OCI-LY7 (cell line): ENCODE measurements at regions not wholly inside any gene's neighbourhood (a gene's known extent, or its start where the extent isn't known, plus 50 kb on each side); places are given as distances from the start of the nearest gene placed in this dataset.

Source experiments
- BruUV-seq: library from RNA; stranded (reverse); fragments of 400-500 nt; replicated peaks from 2 replicates; lab custom pipeline; 2021; lab: Mats Ljungman, UMichigan
- CTCF ChIA-PET: fragments of 300-600 bp; sonication (Branson Sonifier 250); formaldehyde crosslinking; loops from one replicate; lab custom pipeline; 2022; ENCODE audit warnings: antibody characterized with exemption; ENCODE audit not compliant: unreplicated experiment; lab: Charles Lee
- POLR2A ChIA-PET: fragments of 300-600 bp; sonication (Branson Sonifier 250); formaldehyde crosslinking; loops from one replicate; lab custom pipeline; 2022; ENCODE audit warnings: antibody characterized with exemption; lab: Charles Lee
- DNase-seq: peaks from one replicate; pipeline ENCODE4 v3.0.0-alpha.2; 2015; ENCODE audit warnings: low spot score
- H2AFZ ChIP-seq: fragments of 200-600 bp; sonication (generic), shearing (Covaris generic); 2 replicates; pipeline ENCODE4 v1.6.1; 2014; ENCODE audit warnings: mild to moderate bottlenecking, antibody characterized with exemption, low read length, moderate library complexity
- H3K27ac ChIP-seq: fragments of 200-600 bp; sonication (generic); 2 replicates; pipeline ENCODE4 v1.5.1; 2014; ENCODE audit warnings: mixed run types, low read depth, mild to moderate bottlenecking, moderate library complexity, low read length, inconsistent platforms; ENCODE audit not compliant: poor library complexity, severe bottlenecking
- H3K36me3 ChIP-seq: fragments of 200-600 bp; sonication (generic); 2 replicates; pipeline ENCODE4 v1.6.1; 2014; ENCODE audit warnings: mild to moderate bottlenecking, antibody characterized with exemption, low read length, moderate library complexity, mixed read lengths; ENCODE audit not compliant: insufficient read depth
- H3K4me1 ChIP-seq: fragments of 200-600 bp; sonication (generic); 2 replicates; pipeline ENCODE4 v1.5.1; 2014; ENCODE audit warnings: mild to moderate bottlenecking, low read length; ENCODE audit not compliant: insufficient read depth, poor library complexity, severe bottlenecking
- H3K4me2 ChIP-seq: fragments of 200-600 bp; sonication (generic); 2 replicates; pipeline ENCODE4 v1.6.1; 2014; ENCODE audit warnings: mild to moderate bottlenecking, low read length
- H3K4me3 ChIP-seq: fragments of 200-600 bp; sonication (generic); 2 replicates; pipeline ENCODE4 v1.5.1; 2014; ENCODE audit warnings: mild to moderate bottlenecking, low read depth, low read length; ENCODE audit not compliant: poor library complexity, severe bottlenecking
- H3K79me2 ChIP-seq: fragments of 200-600 bp; sonication (generic); 2 replicates; pipeline ENCODE4 v1.6.1; 2016; ENCODE audit warnings: low read depth, mild to moderate bottlenecking, low read length, moderate library complexity, mixed read lengths; ENCODE audit not compliant: insufficient read depth
- H3K9me2 ChIP-seq: fragments of 200-600 bp; sonication (generic); 2 replicates; pipeline ENCODE4 v1.6.1; 2016; ENCODE audit warnings: mild to moderate bottlenecking, low read length, mixed read lengths; ENCODE audit not compliant: insufficient read depth
- H3K9me3 ChIP-seq: fragments of 200-600 bp; sonication (generic); 2 replicates; pipeline ENCODE4 v1.6.1; 2014; ENCODE audit warnings: mild to moderate bottlenecking, mixed run types, low read length, mixed read lengths
- H4K20me1 ChIP-seq: fragments of 200-600 bp; sonication (generic); 2 replicates; pipeline ENCODE4 v1.6.1; 2014; ENCODE audit warnings: mild to moderate bottlenecking, antibody characterized with exemption, low read length, moderate library complexity, mixed read lengths; ENCODE audit not compliant: insufficient read depth
- EZH2phosphoT487 ChIP-seq: fragments of 200-600 bp; sonication (generic); IDR thresholded peaks from 2 replicates; pipeline ENCODE4 v1.6.1; 2018; ENCODE audit warnings: low read depth, borderline replicate concordance, mild to moderate bottlenecking, mixed run types, antibody characterized with exemption, low read length, moderate library complexity, mixed read lengths
- intact Hi-C: fragments of 100-400 bp; cut with micrococcal nuclease; formaldehyde crosslinking; loops from one replicate; pipeline ENCODE4 v1.10.0; 2022; ENCODE audit not compliant: unreplicated experiment
- TF ChIP-seq, protein P1 (sequence below): fragments of 200-600 bp; sonication (generic); conservative IDR thresholded peaks from 2 replicates; pipeline ENCODE4 v1.5.1; 2014; ENCODE audit warnings: mild to moderate bottlenecking, antibody characterized with exemption, low read length, moderate library complexity, mixed read lengths

DNA sequence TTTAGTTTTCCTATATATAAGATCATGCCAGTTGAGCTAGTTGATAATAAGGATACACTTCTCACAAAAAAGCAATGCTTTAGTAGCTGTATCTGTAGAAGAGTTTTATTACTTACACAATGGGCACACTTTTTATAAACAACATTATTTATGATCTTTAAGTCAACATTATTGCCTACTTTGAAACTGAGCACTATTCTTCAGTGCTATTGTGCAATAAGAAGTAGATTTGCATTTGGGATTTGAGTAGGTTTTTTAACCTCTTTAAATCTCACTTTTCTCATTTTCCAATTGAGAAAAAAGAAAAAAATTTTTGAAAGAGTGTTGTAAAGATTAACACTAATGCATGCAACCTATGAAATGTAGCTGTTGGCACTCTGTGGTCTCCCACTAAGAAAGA lies 1198.3 kb downstream of the GALC start:
- intact Hi-C loops = no loop called here
- no TSS peak for BruUV-seq

DNA sequence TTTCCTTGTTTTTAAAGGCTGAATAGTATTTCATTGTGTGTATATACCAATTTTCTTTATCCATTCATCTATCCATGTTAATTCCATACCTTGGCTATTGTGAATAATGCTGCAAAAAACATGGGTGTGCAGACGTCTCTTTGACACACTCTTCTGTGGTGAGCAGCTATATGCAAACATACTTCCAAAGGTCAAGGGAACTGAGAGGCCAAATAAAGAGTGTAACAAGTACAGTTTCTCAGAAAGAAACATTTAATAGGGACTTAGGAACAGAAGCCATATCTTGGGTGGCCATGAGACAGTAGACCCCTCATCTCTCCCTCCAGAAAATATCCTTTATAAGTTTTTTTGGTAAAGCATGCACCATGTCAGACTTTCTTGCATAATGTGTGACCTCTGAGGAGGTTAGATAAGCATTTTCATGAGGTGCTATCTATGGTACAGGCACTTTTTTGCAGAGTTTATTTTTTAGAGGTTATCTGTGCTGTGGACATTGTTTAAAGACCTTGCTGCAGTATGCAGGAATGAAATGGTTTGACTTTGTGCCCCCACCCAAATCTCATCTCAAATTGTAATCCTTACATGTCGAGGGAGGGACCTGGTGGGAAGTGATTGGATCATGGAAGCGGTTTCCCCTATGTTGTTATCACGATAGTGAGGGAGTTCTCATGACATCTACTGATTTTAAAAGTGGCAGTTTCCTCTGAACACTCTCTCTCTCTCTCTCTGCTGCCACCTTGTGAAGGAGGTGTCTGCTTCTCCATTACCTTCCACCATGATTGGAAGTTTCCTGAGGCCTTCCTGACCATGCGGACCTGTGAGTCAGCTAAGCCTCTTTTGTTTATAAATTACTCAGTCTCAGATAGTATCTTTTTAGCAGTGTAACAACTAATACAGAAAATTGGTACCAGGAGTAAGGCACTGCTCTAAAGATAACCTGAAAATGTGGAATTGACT lies 1202.3 kb downstream of the GALC start:
- CTCF ChIA-PET = no interaction called here
- BruUV-seq = no TSS peak
- no peaks in the 10 kb centered on the region for H4K20me1 ChIP-seq
- intact Hi-C loops = no loop called here
- H3K4me2 ChIP-seq = no peak overlapping the region
- TF ChIP-seq, protein P1, sequence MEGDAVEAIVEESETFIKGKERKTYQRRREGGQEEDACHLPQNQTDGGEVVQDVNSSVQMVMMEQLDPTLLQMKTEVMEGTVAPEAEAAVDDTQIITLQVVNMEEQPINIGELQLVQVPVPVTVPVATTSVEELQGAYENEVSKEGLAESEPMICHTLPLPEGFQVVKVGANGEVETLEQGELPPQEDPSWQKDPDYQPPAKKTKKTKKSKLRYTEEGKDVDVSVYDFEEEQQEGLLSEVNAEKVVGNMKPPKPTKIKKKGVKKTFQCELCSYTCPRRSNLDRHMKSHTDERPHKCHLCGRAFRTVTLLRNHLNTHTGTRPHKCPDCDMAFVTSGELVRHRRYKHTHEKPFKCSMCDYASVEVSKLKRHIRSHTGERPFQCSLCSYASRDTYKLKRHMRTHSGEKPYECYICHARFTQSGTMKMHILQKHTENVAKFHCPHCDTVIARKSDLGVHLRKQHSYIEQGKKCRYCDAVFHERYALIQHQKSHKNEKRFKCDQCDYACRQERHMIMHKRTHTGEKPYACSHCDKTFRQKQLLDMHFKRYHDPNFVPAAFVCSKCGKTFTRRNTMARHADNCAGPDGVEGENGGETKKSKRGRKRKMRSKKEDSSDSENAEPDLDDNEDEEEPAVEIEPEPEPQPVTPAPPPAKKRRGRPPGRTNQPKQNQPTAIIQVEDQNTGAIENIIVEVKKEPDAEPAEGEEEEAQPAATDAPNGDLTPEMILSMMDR = peak; percentile 36
- no peak for TF ChIP-seq EZH2phosphoT487
- H3K9me3 ChIP-seq = no peaks in the 10 kb centered on the region
- POLR2A ChIA-PET = no interaction called here
- H3K4me3 ChIP-seq = no peak overlapping the region
- no peak for DNase-seq
- H3K79me2 ChIP-seq = no peaks in the 10 kb centered on the region
- H3K4me1 ChIP-seq = no peaks in the 10 kb centered on the region
- H3K27ac ChIP-seq = no peak overlapping the region
- no peaks in the 10 kb centered on the region for H3K9me2 ChIP-seq
- H2AFZ ChIP-seq = no peak overlapping the region
- no peaks in the 10 kb centered on the region for H3K36me3 ChIP-seq

More for the DNA sequence above, 1198.3 kb downstream of the GALC start:
- no peaks in the 10 kb centered on the region for H3K79me2 ChIP-seq
- DNase-seq = no peak
- H3K4me3 ChIP-seq = no peak overlapping the region
- no peaks in the 10 kb centered on the region for H3K9me2 ChIP-seq
- H3K4me1 ChIP-seq = no peaks in the 10 kb centered on the region
- no peaks in the 10 kb centered on the region for H3K9me3 ChIP-seq
- H3K4me2 ChIP-seq = no peak overlapping the region
- H2AFZ ChIP-seq = no peak overlapping the region
- ChIA-PET POLR2A (no interaction called here), CTCF (no interaction called here)
- TF ChIP-seq, protein P1 = no peak
- TF ChIP-seq EZH2phosphoT487 = no peak
- no peaks in the 10 kb centered on the region for H4K20me1 ChIP-seq
- H3K27ac ChIP-seq = no peak overlapping the region
- H3K36me3 ChIP-seq = no peaks in the 10 kb centered on the region

DNA sequence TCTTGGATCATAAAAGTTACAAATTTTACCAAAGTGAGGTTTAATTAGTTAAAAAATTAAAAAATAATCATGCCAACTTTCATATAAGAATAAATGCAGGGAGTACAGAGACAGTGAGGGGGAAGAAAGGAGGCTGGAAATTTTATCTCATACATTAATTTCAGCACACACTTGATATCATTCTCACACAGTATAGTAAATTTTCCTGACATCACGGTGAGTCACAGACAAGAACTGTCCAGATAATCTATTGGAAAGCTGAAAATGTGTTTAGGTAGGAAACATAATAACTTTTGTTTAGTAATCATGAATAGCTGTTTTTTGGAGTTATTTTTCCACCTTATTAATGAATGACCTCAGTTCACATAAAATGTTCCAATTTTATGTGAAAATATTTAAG lies 1204.8 kb downstream of the GALC start:
- intact Hi-C loops = no loop called here

More for the DNA sequence above, 1204.8 kb downstream of the GALC start:
- Histone ChIP-seq H3K4me2 (no peak overlapping the region), H2AFZ (no peak overlapping the region), H4K20me1 (no peaks in the 10 kb centered on the region), H3K4me3 (no peak overlapping the region), H3K79me2 (no peaks in the 10 kb centered on the region), H3K9me2 (no peaks in the 10 kb centered on the region), H3K27ac (no peak overlapping the region), H3K36me3 (no peaks in the 10 kb centered on the region), H3K4me1 (no peaks in the 10 kb centered on the region), H3K9me3 (no peaks in the 10 kb centered on the region)
- ChIA-PET CTCF (no interaction called here), POLR2A (interaction anchor here (0.7 to 1.0 kb wide), 2 partner anchors 15 to 155 kb away, joined by 3 to 4 read pairs; no protein-coding TSS in a partner anchor)
- BruUV-seq = no TSS peak
- no peak for DNase-seq
- TF ChIP-seq, protein P1 = no peak
- TF ChIP-seq EZH2phosphoT487 = no peak
